Gastrocnemius medialis (tissue), 4 donors: ENCODE measurements at regions not wholly inside any gene's neighbourhood (a gene's known extent, or its start where the extent isn't known, plus 50 kb on each side); places are given as distances from the start of the nearest gene placed in this dataset.
"Not testable (repeated sequence)": the region's sequence is repeated elsewhere in the genome, so short reads cannot be mapped to it uniquely, and the experiment has no call there.

Source experiments
- POLR2A ChIP-seq, 2 donors: fragments of 450-650 bp; IDR thresholded peaks; one replicate each; pipeline ENCODE4 v1.6.1; 2017; ENCODE audit warnings: antibody characterized with exemption in 2 of 2, mild to moderate bottlenecking in 2 of 2, moderate library complexity in 2 of 2
- TF ChIP-seq, protein P1 (sequence below), 5 experiments: fragments of 450-650 bp in 3 of 5; fragments of 200-600 bp in 2 of 5; sonication (generic) in 2 of 5; IDR thresholded peaks in 4 of 5; conservative IDR thresholded peaks in 1 of 5; 1 replicate in 4 of 5; 2 replicates in 1 of 5; pipeline ENCODE4 v1.5.1; 2016 to 2019; ENCODE audit warnings: antibody characterized with exemption in 5 of 5, mild to moderate bottlenecking in 3 of 5, moderate library complexity in 3 of 5

DNA sequence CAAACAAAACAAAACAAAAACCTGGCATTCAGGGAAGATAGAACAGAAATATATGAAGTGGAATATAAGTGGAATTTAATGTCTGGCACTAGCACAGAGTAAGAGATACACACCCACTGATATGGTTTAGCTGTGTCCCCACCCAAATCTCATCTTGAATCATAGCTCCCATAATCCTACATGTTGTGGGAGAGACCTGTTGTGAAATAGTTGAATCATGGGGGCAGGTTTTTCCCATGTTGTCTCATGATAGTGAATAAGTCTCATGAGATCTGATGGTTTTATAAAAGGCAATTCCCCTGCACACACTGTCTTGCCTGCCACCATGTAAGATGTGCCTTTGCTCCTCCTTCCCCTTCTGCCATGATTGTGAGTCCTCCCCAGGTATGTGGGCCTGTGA, 200.1 kb upstream of the RGS17 start:
- TF ChIP-seq, protein P1, sequence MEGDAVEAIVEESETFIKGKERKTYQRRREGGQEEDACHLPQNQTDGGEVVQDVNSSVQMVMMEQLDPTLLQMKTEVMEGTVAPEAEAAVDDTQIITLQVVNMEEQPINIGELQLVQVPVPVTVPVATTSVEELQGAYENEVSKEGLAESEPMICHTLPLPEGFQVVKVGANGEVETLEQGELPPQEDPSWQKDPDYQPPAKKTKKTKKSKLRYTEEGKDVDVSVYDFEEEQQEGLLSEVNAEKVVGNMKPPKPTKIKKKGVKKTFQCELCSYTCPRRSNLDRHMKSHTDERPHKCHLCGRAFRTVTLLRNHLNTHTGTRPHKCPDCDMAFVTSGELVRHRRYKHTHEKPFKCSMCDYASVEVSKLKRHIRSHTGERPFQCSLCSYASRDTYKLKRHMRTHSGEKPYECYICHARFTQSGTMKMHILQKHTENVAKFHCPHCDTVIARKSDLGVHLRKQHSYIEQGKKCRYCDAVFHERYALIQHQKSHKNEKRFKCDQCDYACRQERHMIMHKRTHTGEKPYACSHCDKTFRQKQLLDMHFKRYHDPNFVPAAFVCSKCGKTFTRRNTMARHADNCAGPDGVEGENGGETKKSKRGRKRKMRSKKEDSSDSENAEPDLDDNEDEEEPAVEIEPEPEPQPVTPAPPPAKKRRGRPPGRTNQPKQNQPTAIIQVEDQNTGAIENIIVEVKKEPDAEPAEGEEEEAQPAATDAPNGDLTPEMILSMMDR (IDR thresholded peaks at IDR 0.05 in 4 of 5, conservative IDR thresholded peaks at IDR 0.05 in 1 of 5): not testable (repeated sequence)
- TF ChIP-seq POLR2A (IDR thresholded peaks at IDR 0.05): not testable (repeated sequence)
